ENCODE measurements at regions not wholly inside any gene's neighbourhood (a gene's known extent, or its start where the extent isn't known, plus 50 kb on each side); places are given as distances from the start of the nearest gene placed in this dataset.

DNA sequence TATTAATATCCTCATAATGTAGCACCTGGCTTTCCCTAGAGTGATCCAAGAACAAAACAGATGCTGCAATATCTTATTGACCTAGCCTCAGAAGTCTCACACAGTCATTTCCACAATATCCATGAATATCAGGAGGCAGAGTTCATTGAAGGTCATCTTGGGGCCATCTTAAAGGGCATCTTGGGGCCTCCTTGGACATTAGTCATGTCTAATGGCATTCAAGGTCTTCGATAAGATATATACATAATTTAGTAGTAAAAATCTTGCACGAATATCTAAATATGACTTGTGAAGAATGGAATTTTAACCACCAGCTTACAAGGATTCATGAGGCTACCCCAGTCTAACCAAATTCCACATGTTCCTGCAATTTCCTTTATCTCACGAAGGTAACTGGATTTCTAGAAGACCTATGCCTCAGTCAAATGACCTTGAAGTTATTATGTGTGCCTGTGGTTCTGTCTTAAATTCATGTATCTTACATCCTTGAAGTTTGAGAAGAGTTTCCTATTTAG lies 163.6 kb upstream of the SPEF2 start (continued):
- TF ChIP-seq ZFP91 (CRISPR knock-in tag; IDR thresholded peaks at IDR 0.05; ENCODE audit: borderline replicate concordance) (no peak), KLF6 (CRISPR knock-in tag; IDR thresholded peaks at IDR 0.05) (no peak), THAP9 (CRISPR knock-in tag; IDR thresholded peaks at IDR 0.05; ENCODE audit: borderline replicate concordance) (no peak), RXRA (CRISPR knock-in tag; IDR thresholded peaks at IDR 0.05) (no peak), ZNF282 (IDR thresholded peaks at IDR 0.05; ENCODE audit: partially characterized antibody) (no peak)

DNA sequence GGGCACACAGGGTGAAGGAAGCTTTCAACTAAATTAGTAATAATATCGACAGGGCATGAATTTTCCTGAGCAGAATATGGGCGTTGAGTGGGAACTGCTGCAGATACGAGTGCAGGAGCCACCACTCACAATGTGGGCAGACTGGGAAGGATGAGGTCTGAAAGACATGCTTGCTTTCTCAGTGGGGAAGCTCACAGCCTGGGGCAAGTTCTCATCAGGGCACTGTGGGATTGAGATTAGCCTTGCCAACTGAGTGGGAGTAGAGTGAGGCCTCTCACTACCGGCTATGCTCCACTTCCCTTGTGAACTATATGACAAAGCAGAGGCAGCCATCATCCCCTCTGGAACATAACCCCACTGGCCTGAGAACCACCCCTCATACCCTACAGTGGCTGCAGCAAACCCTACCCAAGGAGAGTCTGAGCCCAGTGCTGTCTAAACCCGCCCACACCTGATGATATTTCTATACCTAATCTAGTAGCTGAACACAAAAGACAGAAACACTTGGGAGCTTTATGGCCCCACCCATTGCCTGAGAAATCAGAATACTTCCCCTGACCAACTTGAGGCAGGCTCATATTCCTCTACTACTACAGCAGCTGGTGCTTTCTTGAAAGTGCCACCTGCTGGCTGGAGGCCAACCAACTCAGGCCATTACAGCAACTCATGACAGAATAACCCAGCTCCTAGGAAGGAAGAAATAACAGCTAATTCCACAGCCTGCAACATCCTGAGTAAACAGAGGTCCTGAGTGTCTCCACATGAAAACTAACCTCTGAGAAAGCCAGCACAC lies 173.7 kb upstream of the SPEF2 start:
- Histone ChIP-seq H3K4me3 (replicated peaks in 1 of 3; ENCODE audit: insufficient read depth in 1 of 3, low read depth in 2 of 3, low read length in 3 of 3) (no peak overlapping the region), H3K9me3 (ENCODE audit: low read length) (no peaks in the 10 kb centered on the region), H3K27me3 (ENCODE audit: control insufficient read depth in 1 of 2, insufficient read depth in 2 of 2, low read length in 2 of 2) (no peaks in the 10 kb centered on the region), H3K4me1 (ENCODE audit: insufficient read depth, low read length) (peaks cover 12% of the 10 kb centered on the region), H3K9ac (ENCODE audit: insufficient read depth, low read depth, low read length) (no peak overlapping the region), H3K4me2 (ENCODE audit: low read depth, low read length) (no peak overlapping the region; the same call in 1 of the 2 replicates), H3K36me3 (replicated peaks in 1 of 2; ENCODE audit: control insufficient read depth in 1 of 2, insufficient read depth in 2 of 2, low read length in 2 of 2) (no peaks in the 10 kb centered on the region), H3K79me2 (ENCODE audit: insufficient read depth, low read length) (no peaks in the 10 kb centered on the region), H4K20me1 (ENCODE audit: insufficient read depth, low read length) (no peaks in the 10 kb centered on the region), H3K27ac (ENCODE audit: extremely low read length, insufficient read depth, low read length) (no peak overlapping the region), H2AFZ (ENCODE audit: low read length) (no peak overlapping the region)
- ChIA-PET POLR2A (no interaction called here), CTCF (ENCODE audit: low intra/inter-chr PET ratio, low total read pairs) (no interaction called here)
- in situ Hi-C loops (cut with HindIII; ENCODE audit: extremely low pct_ligation_motif_present, low pct_unique_long_range_greater_than_20kb) = no loop called here
- WGBS (ENCODE audit: low lambda C conversion rate) = 97% methylated on average over 4 of the region's 5 CpGs
- FAIRE-seq = no peak
- DNase-seq (ENCODE audit: low spot score) = no peak
- TF ChIP-seq, protein P1, sequence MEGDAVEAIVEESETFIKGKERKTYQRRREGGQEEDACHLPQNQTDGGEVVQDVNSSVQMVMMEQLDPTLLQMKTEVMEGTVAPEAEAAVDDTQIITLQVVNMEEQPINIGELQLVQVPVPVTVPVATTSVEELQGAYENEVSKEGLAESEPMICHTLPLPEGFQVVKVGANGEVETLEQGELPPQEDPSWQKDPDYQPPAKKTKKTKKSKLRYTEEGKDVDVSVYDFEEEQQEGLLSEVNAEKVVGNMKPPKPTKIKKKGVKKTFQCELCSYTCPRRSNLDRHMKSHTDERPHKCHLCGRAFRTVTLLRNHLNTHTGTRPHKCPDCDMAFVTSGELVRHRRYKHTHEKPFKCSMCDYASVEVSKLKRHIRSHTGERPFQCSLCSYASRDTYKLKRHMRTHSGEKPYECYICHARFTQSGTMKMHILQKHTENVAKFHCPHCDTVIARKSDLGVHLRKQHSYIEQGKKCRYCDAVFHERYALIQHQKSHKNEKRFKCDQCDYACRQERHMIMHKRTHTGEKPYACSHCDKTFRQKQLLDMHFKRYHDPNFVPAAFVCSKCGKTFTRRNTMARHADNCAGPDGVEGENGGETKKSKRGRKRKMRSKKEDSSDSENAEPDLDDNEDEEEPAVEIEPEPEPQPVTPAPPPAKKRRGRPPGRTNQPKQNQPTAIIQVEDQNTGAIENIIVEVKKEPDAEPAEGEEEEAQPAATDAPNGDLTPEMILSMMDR (CRISPR knock-in tag; IDR thresholded peaks at IDR 0.05) = peak; percentile 21; the same call in 1 of the 2 replicates
- TF ChIP-seq ZNF460 (CRISPR knock-in tag; IDR thresholded peaks at IDR 0.05; ENCODE audit: borderline replicate concordance) (no peak), ZNF574 (CRISPR knock-in tag; IDR thresholded peaks at IDR 0.05) (peak; percentile 65)
- ATAC-seq = peak; percentile 40; the same call in 1 of the 3 replicates
- intact Hi-C loops (cut with micrococcal nuclease; ENCODE audit: unreplicated experiment) = no loop called here
- BruUV-seq (replicated peaks) = no TSS peak

All from HepG2 (cell line).